ENCODE measurements at regions not wholly inside any gene's neighbourhood (a gene's known extent, or its start where the extent isn't known, plus 50 kb on each side); places are given as distances from the start of the nearest gene placed in this dataset.

GRCh38 chr5:87121304-87122150, 146.2 kb upstream of the RASA1 start:
- H2BK120ac ChIP-seq (ENCODE audit: low read depth, low read length) = no peak overlapping the region
- no peak for DNase-seq (ENCODE audit: low spot score)

GRCh38 chr5:87122151-87122977, 145.3 kb upstream of the RASA1 start:
- H3K4me2 ChIP-seq (ENCODE audit: insufficient read depth, low read length, poor library complexity, severe bottlenecking) = no peak overlapping the region
- H3K4ac ChIP-seq (ENCODE audit: low read length) = no peak overlapping the region
- no peak overlapping the region for H3K4me3 ChIP-seq (ENCODE audit: low read length in 2 of 2)
- no peak overlapping the region for H2BK120ac ChIP-seq (ENCODE audit: low read depth, low read length)
- H4K91ac ChIP-seq (ENCODE audit: low read depth, low read length, poor library complexity) = no peak overlapping the region
- no CpG with 5 or more reads among the region's 4 CpGs for WGBS, 2 donors (ENCODE audit: extremely low coverage in 2 of 2, insufficient read length in 2 of 2, insufficient replicate concordance in 1 of 2)
- no peaks in the 10 kb centered on the region for H3K36me3 ChIP-seq (replicated peaks in 1 of 2; ENCODE audit: control insufficient read depth in 2 of 2, insufficient read depth in 2 of 2, low read length in 2 of 2)
- no peaks in the 10 kb centered on the region for H3K27me3 ChIP-seq (ENCODE audit: control insufficient read depth in 3 of 3, insufficient read depth in 3 of 3, low read depth in 1 of 3, low read length in 3 of 3)
- H3K18ac ChIP-seq (ENCODE audit: low read length) = no peak overlapping the region
- H2AFZ ChIP-seq (ENCODE audit: low read length) = no peak overlapping the region
- no peak overlapping the region for H3K14ac ChIP-seq (ENCODE audit: low read length)
- no peak overlapping the region for H2BK12ac ChIP-seq (ENCODE audit: low read length)
- H3K4me1 ChIP-seq (ENCODE audit: control insufficient read depth in 2 of 2, insufficient read depth in 1 of 2, low read depth in 1 of 2, low read length in 2 of 2) = no peaks in the 10 kb centered on the region
- H3K27ac ChIP-seq (replicated peaks; ENCODE audit: low read length) = no peak overlapping the region
- no peak for DNase-seq (ENCODE audit: low spot score)
- no peaks in the 10 kb centered on the region for H3K79me1 ChIP-seq (ENCODE audit: low read depth, low read length)
- no peaks in the 10 kb centered on the region for H3K9me3 ChIP-seq (replicated peaks in 1 of 2; ENCODE audit: control insufficient read depth in 2 of 2, insufficient read depth in 1 of 2, low read depth in 1 of 2, low read length in 2 of 2)
- no peak overlapping the region for H4K8ac ChIP-seq (ENCODE audit: low read depth, low read length)
- no peak overlapping the region for H2BK15ac ChIP-seq (ENCODE audit: low read length)
- no peak overlapping the region for H2AK5ac ChIP-seq (ENCODE audit: low read depth, low read length)
- H2BK5ac ChIP-seq (ENCODE audit: low read length) = no peak overlapping the region
- no peak overlapping the region for H3K9ac ChIP-seq (ENCODE audit: low read depth, low read length, poor library complexity)
- no peak overlapping the region for H3K23ac ChIP-seq (ENCODE audit: low read depth, low read length, poor library complexity)

More at GRCh38 chr5:87121304-87122150, 146.2 kb upstream of the RASA1 start:
- no peak overlapping the region for H3K14ac ChIP-seq (ENCODE audit: low read length)
- H3K79me1 ChIP-seq (ENCODE audit: low read depth, low read length) = no peaks in the 10 kb centered on the region
- no peak overlapping the region for H4K8ac ChIP-seq (ENCODE audit: low read depth, low read length)
- no peak overlapping the region for H3K23ac ChIP-seq (ENCODE audit: low read depth, low read length, poor library complexity)
- H2AK5ac ChIP-seq (ENCODE audit: low read depth, low read length) = no peak overlapping the region
- H3K4ac ChIP-seq (ENCODE audit: low read length) = no peak overlapping the region
- H3K27ac ChIP-seq (replicated peaks; ENCODE audit: low read length) = no peak overlapping the region
- H4K91ac ChIP-seq (ENCODE audit: low read depth, low read length, poor library complexity) = no peak overlapping the region
- no peaks in the 10 kb centered on the region for H3K36me3 ChIP-seq (replicated peaks in 1 of 2; ENCODE audit: control insufficient read depth in 2 of 2, insufficient read depth in 2 of 2, low read length in 2 of 2)
- no peak overlapping the region for H3K4me3 ChIP-seq (ENCODE audit: low read length in 2 of 2)
- H2BK15ac ChIP-seq (ENCODE audit: low read length) = no peak overlapping the region
- H3K27me3 ChIP-seq (ENCODE audit: control insufficient read depth in 3 of 3, insufficient read depth in 3 of 3, low read depth in 1 of 3, low read length in 3 of 3) = no peaks in the 10 kb centered on the region
- H2BK12ac ChIP-seq (ENCODE audit: low read length) = no peak overlapping the region
- no CpG with 5 or more reads among the region's 5 CpGs for WGBS, 2 donors (ENCODE audit: extremely low coverage in 2 of 2, insufficient read length in 2 of 2, insufficient replicate concordance in 1 of 2)
- H2BK5ac ChIP-seq (ENCODE audit: low read length) = no peak overlapping the region
- H3K9me3 ChIP-seq (replicated peaks in 1 of 2; ENCODE audit: control insufficient read depth in 2 of 2, insufficient read depth in 1 of 2, low read depth in 1 of 2, low read length in 2 of 2) = no peaks in the 10 kb centered on the region
- H2AFZ ChIP-seq (ENCODE audit: low read length) = no peak overlapping the region
- H3K9ac ChIP-seq (ENCODE audit: low read depth, low read length, poor library complexity) = no peak overlapping the region
- no peak overlapping the region for H3K4me2 ChIP-seq (ENCODE audit: insufficient read depth, low read length, poor library complexity, severe bottlenecking)
- H3K18ac ChIP-seq (ENCODE audit: low read length) = no peak overlapping the region
- no peaks in the 10 kb centered on the region for H3K4me1 ChIP-seq (ENCODE audit: control insufficient read depth in 2 of 2, insufficient read depth in 1 of 2, low read depth in 1 of 2, low read length in 2 of 2)

DNA sequence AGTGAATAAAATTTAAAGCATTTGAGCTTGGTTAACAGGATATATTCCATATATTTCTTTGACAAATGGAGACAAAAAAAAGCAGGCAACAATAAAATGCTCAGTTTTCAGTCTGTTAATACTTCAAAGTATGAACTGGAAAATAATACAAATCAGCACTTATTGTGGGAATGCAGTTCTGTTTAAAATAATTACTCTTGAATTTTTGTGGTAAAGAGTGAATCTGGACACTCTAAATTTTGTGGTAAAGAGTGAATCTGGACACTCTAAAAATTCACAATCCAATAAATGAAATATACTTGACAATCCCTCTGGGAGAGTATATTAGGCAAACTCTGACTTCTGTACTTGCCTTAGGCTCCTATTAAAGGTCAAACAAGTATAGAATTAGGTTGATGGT, 141.9 kb upstream of the RASA1 start:
- no peaks in the 10 kb centered on the region for H3K4me1 ChIP-seq (ENCODE audit: control insufficient read depth in 2 of 2, insufficient read depth in 1 of 2, low read depth in 1 of 2, low read length in 2 of 2)
- H2AK5ac ChIP-seq (ENCODE audit: low read depth, low read length) = no peak overlapping the region
- no peak overlapping the region for H3K4me3 ChIP-seq (ENCODE audit: low read length in 2 of 2)
- H2BK12ac ChIP-seq (ENCODE audit: low read length) = no peak overlapping the region
- H3K14ac ChIP-seq (ENCODE audit: low read length) = no peak overlapping the region
- no peak overlapping the region for H4K91ac ChIP-seq (ENCODE audit: low read depth, low read length, poor library complexity)
- H3K9ac ChIP-seq (ENCODE audit: low read depth, low read length, poor library complexity) = no peak overlapping the region
- no peaks in the 10 kb centered on the region for H3K27me3 ChIP-seq (ENCODE audit: control insufficient read depth in 3 of 3, insufficient read depth in 3 of 3, low read depth in 1 of 3, low read length in 3 of 3)
- no peak overlapping the region for H4K8ac ChIP-seq (ENCODE audit: low read depth, low read length)
- H3K23ac ChIP-seq (ENCODE audit: low read depth, low read length, poor library complexity) = no peak overlapping the region
- H3K18ac ChIP-seq (ENCODE audit: low read length) = no peak overlapping the region
- no peaks in the 10 kb centered on the region for H3K79me1 ChIP-seq (ENCODE audit: low read depth, low read length)
- H2BK15ac ChIP-seq (ENCODE audit: low read length) = no peak overlapping the region
- H3K4me2 ChIP-seq (ENCODE audit: insufficient read depth, low read length, poor library complexity, severe bottlenecking) = no peak overlapping the region
- no peaks in the 10 kb centered on the region for H3K9me3 ChIP-seq (replicated peaks in 1 of 2; ENCODE audit: control insufficient read depth in 2 of 2, insufficient read depth in 1 of 2, low read depth in 1 of 2, low read length in 2 of 2)
- no peak overlapping the region for H3K4ac ChIP-seq (ENCODE audit: low read length)
- H2BK120ac ChIP-seq (ENCODE audit: low read depth, low read length) = no peak overlapping the region
- no peak overlapping the region for H2AFZ ChIP-seq (ENCODE audit: low read length)
- H2BK5ac ChIP-seq (ENCODE audit: low read length) = no peak overlapping the region
- no peaks in the 10 kb centered on the region for H3K36me3 ChIP-seq (replicated peaks in 1 of 2; ENCODE audit: control insufficient read depth in 2 of 2, insufficient read depth in 2 of 2, low read length in 2 of 2)
- no peak for DNase-seq (ENCODE audit: low spot score)
- no peak overlapping the region for H3K27ac ChIP-seq (replicated peaks; ENCODE audit: low read length)

GRCh38 chr5:87126869-87127268, 140.8 kb upstream of the RASA1 start:
- H3K36me3 ChIP-seq (replicated peaks in 1 of 2; ENCODE audit: control insufficient read depth in 2 of 2, insufficient read depth in 2 of 2, low read length in 2 of 2) = no peaks in the 10 kb centered on the region
- H4K91ac ChIP-seq (ENCODE audit: low read depth, low read length, poor library complexity) = no peak overlapping the region
- H2AK5ac ChIP-seq (ENCODE audit: low read depth, low read length) = no peak overlapping the region
- no peak overlapping the region for H3K14ac ChIP-seq (ENCODE audit: low read length)
- no peak for DNase-seq (ENCODE audit: low spot score)
- no peak overlapping the region for H2AFZ ChIP-seq (ENCODE audit: low read length)
- H3K4me3 ChIP-seq (ENCODE audit: low read length in 2 of 2) = no peak overlapping the region
- H3K27ac ChIP-seq (replicated peaks; ENCODE audit: low read length) = no peak overlapping the region
- H3K4me2 ChIP-seq (ENCODE audit: insufficient read depth, low read length, poor library complexity, severe bottlenecking) = no peak overlapping the region
- H2BK5ac ChIP-seq (ENCODE audit: low read length) = no peak overlapping the region
- H3K18ac ChIP-seq (ENCODE audit: low read length) = no peak overlapping the region
- H3K9ac ChIP-seq (ENCODE audit: low read depth, low read length, poor library complexity) = no peak overlapping the region
- H2BK120ac ChIP-seq (ENCODE audit: low read depth, low read length) = no peak overlapping the region
- no peaks in the 10 kb centered on the region for H3K4me1 ChIP-seq (ENCODE audit: control insufficient read depth in 2 of 2, insufficient read depth in 1 of 2, low read depth in 1 of 2, low read length in 2 of 2)
- no peaks in the 10 kb centered on the region for H3K27me3 ChIP-seq (ENCODE audit: control insufficient read depth in 3 of 3, insufficient read depth in 3 of 3, low read depth in 1 of 3, low read length in 3 of 3)
- no peak overlapping the region for H3K23ac ChIP-seq (ENCODE audit: low read depth, low read length, poor library complexity)
- no CpG with 5 or more reads among the region's 3 CpGs for WGBS, 2 donors (ENCODE audit: extremely low coverage in 2 of 2, insufficient read length in 2 of 2, insufficient replicate concordance in 1 of 2)
- no peaks in the 10 kb centered on the region for H3K79me1 ChIP-seq (ENCODE audit: low read depth, low read length)
- no peak overlapping the region for H2BK15ac ChIP-seq (ENCODE audit: low read length)
- H3K9me3 ChIP-seq (replicated peaks in 1 of 2; ENCODE audit: control insufficient read depth in 2 of 2, insufficient read depth in 1 of 2, low read depth in 1 of 2, low read length in 2 of 2) = no peaks in the 10 kb centered on the region
- H2BK12ac ChIP-seq (ENCODE audit: low read length) = no peak overlapping the region
- no peak overlapping the region for H3K4ac ChIP-seq (ENCODE audit: low read length)
- no peak overlapping the region for H4K8ac ChIP-seq (ENCODE audit: low read depth, low read length)
